SK-N-MC (cell line): ENCODE measurements at regions not wholly inside any gene's neighbourhood (a gene's known extent, or its start where the extent isn't known, plus 50 kb on each side); places are given as distances from the start of the nearest gene placed in this dataset.
"Not testable (repeated sequence)": the region's sequence is repeated elsewhere in the genome, so short reads cannot be mapped to it uniquely, and the experiment has no call there.

ENCODE experiments used
- DNase-seq: peaks from one replicate; pipeline ENCODE4 v3.0.0-alpha.2; 2011; ENCODE audit warnings: low read depth, low spot score
- H3K27ac ChIP-seq: fragments of 200-600 bp; sonication (generic); 2 replicates; pipeline ENCODE4 v1.5.1; 2016; ENCODE audit warnings: mixed run types
- H3K36me3 ChIP-seq: fragments of 200-600 bp; sonication (generic); 2 replicates; pipeline ENCODE4 v1.6.1; 2017; ENCODE audit warnings: antibody characterized with exemption, low read length, mixed read lengths; ENCODE audit not compliant: insufficient read depth
- H3K4me3 ChIP-seq: fragments of 200-600 bp; sonication (generic); 2 replicates; pipeline ENCODE4 v1.5.1; 2016
- H3K9ac ChIP-seq: fragments of 200-600 bp; sonication (generic); 2 replicates; pipeline ENCODE4 v1.8.0; 2017; ENCODE audit warnings: mixed run types, mixed read lengths; ENCODE audit not compliant: insufficient read length
- H3K9me3 ChIP-seq: fragments of 200-600 bp; sonication (generic); 2 replicates; pipeline ENCODE4 v1.6.1; 2017; ENCODE audit warnings: low read depth, mild to moderate bottlenecking, antibody characterized with exemption, low read length, moderate library complexity, mixed read lengths
- EZH2 ChIP-seq: fragments of 200-600 bp; sonication (generic); IDR thresholded peaks from one replicate; pipeline ENCODE4 v1.6.1; 2017; ENCODE audit warnings: antibody characterized with exemption
- FOXP2 ChIP-seq: optimal IDR thresholded peaks from 2 replicates; pipeline ENCODE3; 2011; ENCODE audit warnings: mild to moderate bottlenecking, moderate library complexity; ENCODE audit not compliant: insufficient read depth; ENCODE audit errors: extremely low read length, control extremely low read depth
- POLR2AphosphoS5 ChIP-seq: IDR thresholded peaks from 2 replicates; pipeline ENCODE4 v1.6.1; 2012; ENCODE audit warnings: mild to moderate bottlenecking, low read depth, low read length, borderline replicate concordance

GRCh38 chr5:120140501-120140900, 323.6 kb upstream of the PRR16 start:
- no peak for TF ChIP-seq FOXP2
- no peak for TF ChIP-seq POLR2AphosphoS5
- no peaks in the 10 kb centered on the region for H3K36me3 ChIP-seq
- H3K27ac ChIP-seq = no peak overlapping the region
- no peak overlapping the region for H3K9ac ChIP-seq
- DNase-seq = no peak
- no peak overlapping the region for H3K4me3 ChIP-seq
- no peaks in the 10 kb centered on the region for H3K9me3 ChIP-seq

DNA sequence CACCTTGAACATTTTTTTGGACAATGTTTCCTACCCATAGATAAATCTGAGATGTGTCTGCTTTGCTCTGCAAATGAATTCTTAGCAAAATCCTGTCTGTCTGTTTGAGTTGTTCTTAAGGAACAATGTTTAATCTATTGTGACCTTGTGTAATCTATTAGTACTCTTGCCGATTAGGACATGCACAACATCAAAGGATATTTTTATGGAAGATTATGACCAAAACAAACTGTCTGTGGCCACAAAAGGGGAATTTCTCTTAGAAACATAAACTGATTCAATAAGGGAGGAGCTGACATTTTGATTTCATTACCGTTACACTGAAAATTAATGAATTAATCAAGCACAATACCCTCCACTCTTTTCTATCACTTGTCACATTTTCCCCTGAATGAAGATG, 323.0 kb upstream of the PRR16 start:
- Histone ChIP-seq H3K9ac (no peak overlapping the region), H3K36me3 (no peaks in the 10 kb centered on the region), H3K9me3 (no peaks in the 10 kb centered on the region), H3K27ac (no peak overlapping the region), H3K4me3 (no peak overlapping the region)
- no peak for TF ChIP-seq FOXP2
- TF ChIP-seq POLR2AphosphoS5 = no peak
- no peak for TF ChIP-seq EZH2
- DNase-seq = no peak

GRCh38 chr5:120146787-120147186, 317.3 kb upstream of the PRR16 start:
- H3K27ac ChIP-seq = no peak overlapping the region
- H3K4me3 ChIP-seq = no peak overlapping the region
- no peak for DNase-seq
- H3K36me3 ChIP-seq = no peaks in the 10 kb centered on the region
- no peak overlapping the region for H3K9ac ChIP-seq
- no peak for TF ChIP-seq POLR2AphosphoS5
- no peak for TF ChIP-seq EZH2
- TF ChIP-seq FOXP2 = no peak
- H3K9me3 ChIP-seq = no peaks in the 10 kb centered on the region

- not testable (repeated sequence) for H3K27ac ChIP-seq, DNase-seq, H3K9ac ChIP-seq, H3K36me3 ChIP-seq, H3K4me3 ChIP-seq, H3K9me3 ChIP-seq
Observed at GRCh38 chr5:120147911-120148310, 316.2 kb upstream of the PRR16 start.

- no peak for TF ChIP-seq FOXP2
- no peak for TF ChIP-seq POLR2AphosphoS5
- TF ChIP-seq EZH2 = no peak
- no peak overlapping the region for H3K27ac ChIP-seq
- no peaks in the 10 kb centered on the region for H3K36me3 ChIP-seq
- no peaks in the 10 kb centered on the region for H3K9me3 ChIP-seq
- no peak overlapping the region for H3K4me3 ChIP-seq
- no peak overlapping the region for H3K9ac ChIP-seq
- no peak for DNase-seq
Observed at GRCh38 chr5:120150770-120151169, 313.3 kb upstream of the PRR16 start.

DNA sequence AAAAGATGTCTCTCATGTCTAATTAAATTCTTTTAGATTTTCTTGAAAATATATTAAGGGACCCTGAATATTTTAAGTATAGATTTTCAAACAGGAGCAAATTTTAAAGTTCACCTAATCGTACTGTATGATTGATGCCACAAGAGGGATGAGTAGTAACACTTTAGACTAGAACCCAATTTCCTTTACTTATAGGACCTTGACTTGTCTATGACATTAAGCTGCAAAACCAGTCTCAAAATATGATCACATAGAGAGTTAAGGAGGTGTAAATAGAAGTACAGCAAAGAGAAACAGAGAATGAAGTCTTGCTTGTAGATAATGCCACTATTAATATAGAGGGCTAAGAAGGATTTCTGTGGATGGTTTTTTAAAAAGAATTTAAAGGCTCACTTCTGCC, 312.9 kb upstream of the PRR16 start:
- no peak for DNase-seq
- H3K9ac ChIP-seq = no peak overlapping the region
- no peak overlapping the region for H3K4me3 ChIP-seq
- no peak for TF ChIP-seq POLR2AphosphoS5
- no peak for TF ChIP-seq EZH2
- TF ChIP-seq FOXP2 = no peak
- H3K36me3 ChIP-seq = no peaks in the 10 kb centered on the region
- H3K27ac ChIP-seq = no peak overlapping the region
- no peaks in the 10 kb centered on the region for H3K9me3 ChIP-seq

DNA sequence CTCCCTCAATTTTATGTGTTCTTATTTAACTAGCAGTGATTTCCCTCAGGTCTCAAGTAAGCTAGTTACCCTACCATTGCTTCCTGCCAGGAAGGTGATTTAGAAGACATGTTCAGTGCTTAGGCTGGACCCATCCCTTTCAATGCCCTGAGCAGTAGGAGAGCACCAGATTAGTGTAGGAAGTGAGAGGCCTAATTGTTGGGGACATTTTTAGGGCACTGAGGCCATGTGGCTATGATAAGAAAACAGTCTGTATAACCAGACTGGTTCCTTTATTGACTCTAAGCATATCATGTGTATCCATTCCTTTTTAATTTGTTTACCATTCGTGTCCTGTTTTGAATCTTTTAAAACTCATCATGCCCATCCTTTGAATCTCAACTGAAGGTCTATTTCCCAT, 312.3 kb upstream of the PRR16 start:
- no peak for DNase-seq
- H3K9me3 ChIP-seq = no peaks in the 10 kb centered on the region
- H3K4me3 ChIP-seq = no peak overlapping the region
- TF ChIP-seq FOXP2 (no peak), EZH2 (no peak), POLR2AphosphoS5 (no peak)
- no peak overlapping the region for H3K9ac ChIP-seq
- H3K27ac ChIP-seq = no peak overlapping the region
- H3K36me3 ChIP-seq = no peaks in the 10 kb centered on the region

GRCh38 chr5:120152472-120152871, 311.6 kb upstream of the PRR16 start:
- Histone ChIP-seq H3K27ac (no peak overlapping the region), H3K9me3 (no peaks in the 10 kb centered on the region), H3K36me3 (no peaks in the 10 kb centered on the region), H3K9ac (no peak overlapping the region), H3K4me3 (no peak overlapping the region)
- DNase-seq = no peak
- TF ChIP-seq FOXP2 (no peak), EZH2 (no peak), POLR2AphosphoS5 (no peak)

DNA sequence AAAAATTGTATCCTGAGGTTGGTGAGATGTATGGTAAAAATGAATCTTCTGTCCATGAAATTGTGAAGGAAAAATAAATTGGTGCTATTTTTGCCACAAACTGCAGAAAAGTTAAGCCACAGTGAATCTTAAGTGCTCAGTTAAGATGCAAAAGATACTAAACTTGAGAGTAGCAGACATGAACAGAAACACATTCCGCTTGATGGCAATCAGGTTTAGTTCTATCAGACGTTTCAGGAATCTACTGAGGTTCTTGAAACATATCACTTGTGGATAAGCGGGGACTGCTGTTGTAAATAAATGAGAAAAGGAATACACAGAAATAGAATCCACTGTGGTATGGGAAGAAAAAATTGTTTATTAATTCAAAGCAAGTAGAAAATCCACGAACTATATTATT, 311.2 kb upstream of the PRR16 start:
- no peak overlapping the region for H3K4me3 ChIP-seq

More for the DNA sequence above, 311.2 kb upstream of the PRR16 start:
- no peaks in the 10 kb centered on the region for H3K9me3 ChIP-seq
- no peak for DNase-seq
- TF ChIP-seq FOXP2 (no peak), POLR2AphosphoS5 (no peak), EZH2 (no peak)
- no peak overlapping the region for H3K9ac ChIP-seq
- H3K27ac ChIP-seq = no peak overlapping the region
- H3K36me3 ChIP-seq = no peaks in the 10 kb centered on the region
